Breast epithelium (tissue), 3 donors: ENCODE measurements at regions not wholly inside any gene's neighbourhood (a gene's known extent, or its start where the extent isn't known, plus 50 kb on each side); places are given as distances from the start of the nearest gene placed in this dataset.

Source experiments
- POLR2A ChIP-seq: fragments of 450-650 bp; IDR thresholded peaks from one replicate; pipeline ENCODE4 v1.6.1; 2016; ENCODE audit warnings: antibody characterized with exemption, mild to moderate bottlenecking, moderate library complexity
- TF ChIP-seq, protein P1 (sequence below), 3 donors: fragments of 450-650 bp; IDR thresholded peaks; one replicate each; pipeline ENCODE4 v1.5.1; 2016 to 2017; ENCODE audit warnings: antibody characterized with exemption in 3 of 3, mild to moderate bottlenecking in 3 of 3, moderate library complexity in 3 of 3

GRCh38 chr1:199682081-199682480, 345.4 kb upstream of the NR5A2 start:
- TF ChIP-seq, protein P1, sequence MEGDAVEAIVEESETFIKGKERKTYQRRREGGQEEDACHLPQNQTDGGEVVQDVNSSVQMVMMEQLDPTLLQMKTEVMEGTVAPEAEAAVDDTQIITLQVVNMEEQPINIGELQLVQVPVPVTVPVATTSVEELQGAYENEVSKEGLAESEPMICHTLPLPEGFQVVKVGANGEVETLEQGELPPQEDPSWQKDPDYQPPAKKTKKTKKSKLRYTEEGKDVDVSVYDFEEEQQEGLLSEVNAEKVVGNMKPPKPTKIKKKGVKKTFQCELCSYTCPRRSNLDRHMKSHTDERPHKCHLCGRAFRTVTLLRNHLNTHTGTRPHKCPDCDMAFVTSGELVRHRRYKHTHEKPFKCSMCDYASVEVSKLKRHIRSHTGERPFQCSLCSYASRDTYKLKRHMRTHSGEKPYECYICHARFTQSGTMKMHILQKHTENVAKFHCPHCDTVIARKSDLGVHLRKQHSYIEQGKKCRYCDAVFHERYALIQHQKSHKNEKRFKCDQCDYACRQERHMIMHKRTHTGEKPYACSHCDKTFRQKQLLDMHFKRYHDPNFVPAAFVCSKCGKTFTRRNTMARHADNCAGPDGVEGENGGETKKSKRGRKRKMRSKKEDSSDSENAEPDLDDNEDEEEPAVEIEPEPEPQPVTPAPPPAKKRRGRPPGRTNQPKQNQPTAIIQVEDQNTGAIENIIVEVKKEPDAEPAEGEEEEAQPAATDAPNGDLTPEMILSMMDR (IDR thresholded peaks at IDR 0.05): no peak
- TF ChIP-seq POLR2A: no peak
